ENCODE measurements at regions not wholly inside any gene's neighbourhood (a gene's known extent, or its start where the extent isn't known, plus 50 kb on each side); places are given as distances from the start of the nearest gene placed in this dataset.

DNA sequence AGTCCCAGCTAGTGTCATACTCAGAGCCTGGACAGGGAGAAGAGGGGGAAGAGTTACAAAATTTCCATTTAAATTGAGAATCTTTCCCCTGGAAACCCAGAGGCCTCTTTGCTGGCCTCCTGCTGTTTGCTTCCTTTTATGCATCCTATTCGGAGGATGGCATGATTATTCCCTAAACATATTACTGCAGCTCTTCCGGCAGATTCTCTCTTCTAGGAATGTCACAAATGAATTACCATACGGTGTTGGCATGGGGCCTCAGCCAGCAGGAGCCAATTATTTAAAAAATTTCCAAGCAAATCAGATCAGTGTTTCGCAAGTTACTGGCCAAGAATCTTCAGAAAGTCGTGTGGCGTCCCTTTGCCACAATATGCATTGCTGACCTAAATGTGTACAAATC lies 326.7 kb upstream of the NCAM1 start:
- TF ChIP-seq, protein P1, sequence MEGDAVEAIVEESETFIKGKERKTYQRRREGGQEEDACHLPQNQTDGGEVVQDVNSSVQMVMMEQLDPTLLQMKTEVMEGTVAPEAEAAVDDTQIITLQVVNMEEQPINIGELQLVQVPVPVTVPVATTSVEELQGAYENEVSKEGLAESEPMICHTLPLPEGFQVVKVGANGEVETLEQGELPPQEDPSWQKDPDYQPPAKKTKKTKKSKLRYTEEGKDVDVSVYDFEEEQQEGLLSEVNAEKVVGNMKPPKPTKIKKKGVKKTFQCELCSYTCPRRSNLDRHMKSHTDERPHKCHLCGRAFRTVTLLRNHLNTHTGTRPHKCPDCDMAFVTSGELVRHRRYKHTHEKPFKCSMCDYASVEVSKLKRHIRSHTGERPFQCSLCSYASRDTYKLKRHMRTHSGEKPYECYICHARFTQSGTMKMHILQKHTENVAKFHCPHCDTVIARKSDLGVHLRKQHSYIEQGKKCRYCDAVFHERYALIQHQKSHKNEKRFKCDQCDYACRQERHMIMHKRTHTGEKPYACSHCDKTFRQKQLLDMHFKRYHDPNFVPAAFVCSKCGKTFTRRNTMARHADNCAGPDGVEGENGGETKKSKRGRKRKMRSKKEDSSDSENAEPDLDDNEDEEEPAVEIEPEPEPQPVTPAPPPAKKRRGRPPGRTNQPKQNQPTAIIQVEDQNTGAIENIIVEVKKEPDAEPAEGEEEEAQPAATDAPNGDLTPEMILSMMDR (IDR thresholded peaks at IDR 0.05): no peak
- no peak for TF ChIP-seq POLR2A (IDR thresholded peaks at IDR 0.05)
